IPS-18a (cell line): ENCODE measurements at regions not wholly inside any gene's neighbourhood (a gene's known extent, or its start where the extent isn't known, plus 50 kb on each side); places are given as distances from the start of the nearest gene placed in this dataset.

Source experiments
- H3K27ac ChIP-seq: one replicate; pipeline ENCODE4 v1.5.1; 2013; ENCODE audit warnings: low read length
- H3K27me3 ChIP-seq: one replicate; pipeline ENCODE4 v1.6.1; 2013; ENCODE audit warnings: mild to moderate bottlenecking, low read length; ENCODE audit not compliant: control insufficient read depth, insufficient read depth
- H3K36me3 ChIP-seq: one replicate; pipeline ENCODE4 v1.6.1; 2013; ENCODE audit warnings: low read depth, low read length; ENCODE audit not compliant: control insufficient read depth
- H3K4me1 ChIP-seq: one replicate; pipeline ENCODE4 v1.6.1; 2013; ENCODE audit warnings: low read depth, low read length; ENCODE audit not compliant: control insufficient read depth
- H3K4me3 ChIP-seq: one replicate; pipeline ENCODE4 v1.5.1; 2013; ENCODE audit warnings: low read length
- H3K9ac ChIP-seq: one replicate; pipeline ENCODE4 v1.6.1; 2013; ENCODE audit warnings: mild to moderate bottlenecking, low read length, moderate library complexity
- H3K9me3 ChIP-seq: one replicate; pipeline ENCODE4 v1.6.1; 2013; ENCODE audit warnings: low read depth, low read length; ENCODE audit not compliant: control insufficient read depth

DNA sequence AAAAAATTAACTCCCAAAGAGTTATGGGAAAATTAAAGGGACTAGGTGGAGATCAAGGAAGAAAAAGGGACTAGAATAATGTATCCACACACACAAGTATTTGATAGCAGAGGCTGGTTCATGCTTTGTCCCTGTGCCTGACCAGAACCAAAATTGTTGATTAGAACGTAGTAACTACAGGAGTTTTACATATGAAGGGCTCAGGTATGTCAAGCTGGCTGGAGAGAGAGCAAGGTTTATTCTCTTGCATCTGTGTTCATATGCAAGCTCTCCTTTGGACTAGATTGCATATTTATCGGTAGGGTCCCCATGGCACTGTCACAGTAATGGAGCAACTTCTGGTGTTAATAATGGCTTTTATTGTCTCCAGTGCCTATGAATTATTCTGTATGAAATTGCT is 239.9 kb upstream of the TRPM3 start:
- H3K36me3 ChIP-seq = no peaks in the 10 kb centered on the region
- H3K4me3 ChIP-seq = no peak overlapping the region
- no peaks in the 10 kb centered on the region for H3K9me3 ChIP-seq
- H3K4me1 ChIP-seq = peaks cover 54% of the 10 kb centered on the region
- no peaks in the 10 kb centered on the region for H3K27me3 ChIP-seq
- no peak overlapping the region for H3K9ac ChIP-seq
- no peak overlapping the region for H3K27ac ChIP-seq

DNA sequence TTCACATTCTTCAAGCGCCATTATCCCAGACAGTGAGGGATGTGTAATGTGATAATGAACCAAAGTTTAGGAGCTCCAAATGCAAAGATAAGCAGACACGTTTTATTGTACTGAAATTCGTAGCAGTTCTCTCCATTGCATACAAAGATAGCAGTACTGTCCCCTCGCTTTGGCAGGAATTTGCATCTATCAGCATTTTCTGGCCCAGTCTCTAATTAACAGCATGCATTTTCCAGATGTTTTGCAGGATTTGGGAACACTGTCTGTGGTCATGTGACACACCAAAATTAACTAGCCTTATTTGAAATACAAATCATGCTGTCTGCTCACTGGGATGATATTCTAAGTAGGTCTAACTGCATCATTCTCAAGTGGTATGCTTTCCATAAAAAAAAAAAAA is 235.9 kb upstream of the TRPM3 start:
- no peaks in the 10 kb centered on the region for H3K27me3 ChIP-seq
- H3K4me3 ChIP-seq = no peak overlapping the region
- no peaks in the 10 kb centered on the region for H3K9me3 ChIP-seq
- H3K4me1 ChIP-seq = peaks cover 27% of the 10 kb centered on the region
- no peaks in the 10 kb centered on the region for H3K36me3 ChIP-seq
- no peak overlapping the region for H3K9ac ChIP-seq
- no peak overlapping the region for H3K27ac ChIP-seq

DNA sequence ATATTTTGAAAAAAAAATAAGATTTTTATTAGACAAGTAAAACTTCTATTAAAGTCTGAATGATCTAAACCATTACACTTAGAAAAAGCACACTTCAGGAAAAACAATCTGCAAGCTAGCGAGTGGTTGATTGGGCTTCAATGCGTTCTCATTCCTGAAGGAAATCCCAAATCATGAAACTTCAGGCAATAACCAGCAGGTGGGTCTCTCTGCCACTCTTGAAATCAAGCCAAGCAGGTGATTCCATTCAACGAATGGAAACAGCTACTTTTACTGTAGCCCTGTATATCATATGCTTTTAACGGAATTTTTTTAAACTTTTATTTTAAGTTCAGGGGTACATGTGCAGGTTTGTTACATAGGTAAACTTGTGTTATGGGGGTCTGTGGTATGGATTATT is 234.5 kb upstream of the TRPM3 start:
- Histone ChIP-seq H3K27ac (no peak overlapping the region), H3K4me3 (no peak overlapping the region), H3K4me1 (peaks cover 13% of the 10 kb centered on the region), H3K36me3 (no peaks in the 10 kb centered on the region), H3K9me3 (no peaks in the 10 kb centered on the region), H3K9ac (no peak overlapping the region), H3K27me3 (no peaks in the 10 kb centered on the region)

DNA sequence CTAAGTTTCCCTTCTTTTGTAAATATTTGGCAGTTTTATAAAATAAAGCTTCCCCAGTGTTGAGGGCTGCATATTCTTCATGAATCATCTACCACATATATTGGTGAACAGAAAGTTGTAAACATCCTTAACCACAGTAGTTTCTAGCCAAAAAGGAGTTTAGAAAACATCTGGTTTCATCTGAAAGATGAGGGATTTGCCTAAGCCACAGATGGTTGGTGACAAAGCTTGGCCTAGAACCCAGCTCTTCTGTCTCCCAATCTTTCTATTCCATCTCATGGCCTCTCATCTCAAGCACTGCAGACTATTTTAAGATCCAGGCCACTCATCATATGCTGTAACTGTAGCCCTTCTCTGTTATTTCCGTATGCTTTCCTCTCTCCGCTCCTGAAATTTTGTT is 232.3 kb upstream of the TRPM3 start:
- H3K27ac ChIP-seq = no peak overlapping the region
- no peaks in the 10 kb centered on the region for H3K9me3 ChIP-seq
- H3K4me1 ChIP-seq = peaks cover 13% of the 10 kb centered on the region
- no peak overlapping the region for H3K4me3 ChIP-seq
- H3K36me3 ChIP-seq = no peaks in the 10 kb centered on the region
- no peak overlapping the region for H3K9ac ChIP-seq
- no peaks in the 10 kb centered on the region for H3K27me3 ChIP-seq

DNA sequence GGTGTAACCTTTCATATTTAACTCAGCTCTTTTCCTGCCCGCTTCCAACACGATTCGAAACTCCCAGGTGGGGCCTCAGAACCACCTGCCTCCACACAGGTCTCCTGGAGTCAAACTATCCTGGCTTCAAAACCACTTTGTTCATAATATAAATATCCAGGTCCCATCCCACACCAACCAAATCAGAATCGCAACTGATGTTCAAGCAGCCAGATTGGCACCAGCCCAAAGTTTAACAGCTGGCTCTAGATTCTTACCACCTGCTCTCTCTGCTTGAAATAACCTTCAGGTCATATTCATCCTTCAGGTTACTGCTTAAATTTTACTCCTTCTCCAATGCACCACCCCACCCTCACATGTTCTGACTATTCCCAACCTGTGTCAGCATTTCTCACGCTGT is 231.4 kb upstream of the TRPM3 start:
- Histone ChIP-seq H3K27me3 (no peaks in the 10 kb centered on the region), H3K4me1 (peaks cover 13% of the 10 kb centered on the region), H3K4me3 (no peak overlapping the region), H3K27ac (no peak overlapping the region), H3K9me3 (no peaks in the 10 kb centered on the region), H3K36me3 (no peaks in the 10 kb centered on the region), H3K9ac (no peak overlapping the region)

DNA sequence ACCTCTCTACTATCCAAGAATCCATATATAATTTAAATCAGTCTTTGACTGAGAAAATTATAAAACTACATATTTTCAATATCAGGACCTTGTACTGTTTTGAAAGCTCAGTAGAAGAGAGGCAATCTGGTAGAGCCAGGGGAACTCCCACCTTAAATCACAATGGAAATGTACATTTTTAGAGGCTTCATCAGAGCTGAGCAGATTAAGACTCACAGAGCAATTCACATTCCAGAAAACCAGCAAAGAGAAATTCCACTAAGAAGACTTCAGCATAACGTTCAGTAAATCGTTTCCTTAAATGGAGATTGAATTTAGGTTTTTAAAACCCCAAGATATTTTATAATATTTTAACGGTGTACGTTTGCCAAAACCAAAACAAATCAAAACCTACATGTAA is 227.8 kb upstream of the TRPM3 start:
- H3K36me3 ChIP-seq = no peaks in the 10 kb centered on the region
- no peak overlapping the region for H3K4me3 ChIP-seq
- H3K27ac ChIP-seq = no peak overlapping the region
- no peaks in the 10 kb centered on the region for H3K27me3 ChIP-seq
- H3K9ac ChIP-seq = no peak overlapping the region
- no peaks in the 10 kb centered on the region for H3K4me1 ChIP-seq
- no peaks in the 10 kb centered on the region for H3K9me3 ChIP-seq

DNA sequence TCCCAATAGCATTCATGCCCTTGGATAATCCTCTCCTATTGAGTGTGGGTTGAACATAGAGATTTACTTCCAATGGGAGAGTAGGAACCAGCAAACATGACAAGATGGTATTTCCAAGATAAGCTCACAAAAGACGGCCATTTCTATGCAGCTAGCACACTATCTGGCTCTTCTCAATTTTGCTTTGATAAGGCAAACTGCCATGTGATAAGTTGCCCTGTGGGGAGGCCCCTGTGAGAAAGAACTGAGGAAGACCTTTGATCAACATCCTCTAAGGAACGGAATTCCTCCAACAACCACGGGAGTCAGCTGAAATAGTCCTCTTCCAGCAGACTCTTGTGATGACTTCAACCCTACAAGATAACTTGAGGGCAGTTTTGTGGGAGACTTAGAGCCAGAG is 211.9 kb upstream of the TRPM3 start:
- Histone ChIP-seq H3K4me1 (peaks cover 11% of the 10 kb centered on the region), H3K36me3 (no peaks in the 10 kb centered on the region), H3K27ac (no peak overlapping the region), H3K27me3 (no peaks in the 10 kb centered on the region), H3K9ac (no peak overlapping the region), H3K9me3 (no peaks in the 10 kb centered on the region), H3K4me3 (no peak overlapping the region)

DNA sequence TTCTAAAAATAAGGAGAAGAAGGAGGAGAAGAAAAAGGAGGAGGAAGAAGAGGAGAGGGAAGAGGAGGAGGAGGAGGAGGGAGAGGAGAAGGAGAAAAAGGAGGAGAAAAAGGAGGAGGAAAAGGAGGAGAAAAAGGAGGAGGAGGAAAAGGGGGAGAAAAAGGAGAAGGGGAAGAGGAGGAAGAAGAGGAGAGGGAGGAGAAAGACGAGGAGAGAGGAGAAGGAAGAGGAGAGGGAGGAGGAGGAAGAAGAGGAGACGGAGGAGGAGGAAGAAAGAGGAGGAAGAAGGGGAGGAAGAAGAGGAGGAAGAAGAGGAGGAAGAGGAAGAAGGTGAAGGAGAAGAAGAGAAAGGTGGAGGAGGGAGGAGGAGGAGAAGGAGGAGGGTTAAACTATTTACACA is 210.2 kb upstream of the TRPM3 start:
- no peak overlapping the region for H3K27ac ChIP-seq
- H3K9me3 ChIP-seq = no peaks in the 10 kb centered on the region
- peaks cover 11% of the 10 kb centered on the region for H3K4me1 ChIP-seq
- no peak overlapping the region for H3K4me3 ChIP-seq
- H3K9ac ChIP-seq = no peak overlapping the region
- no peaks in the 10 kb centered on the region for H3K36me3 ChIP-seq
- no peaks in the 10 kb centered on the region for H3K27me3 ChIP-seq

DNA sequence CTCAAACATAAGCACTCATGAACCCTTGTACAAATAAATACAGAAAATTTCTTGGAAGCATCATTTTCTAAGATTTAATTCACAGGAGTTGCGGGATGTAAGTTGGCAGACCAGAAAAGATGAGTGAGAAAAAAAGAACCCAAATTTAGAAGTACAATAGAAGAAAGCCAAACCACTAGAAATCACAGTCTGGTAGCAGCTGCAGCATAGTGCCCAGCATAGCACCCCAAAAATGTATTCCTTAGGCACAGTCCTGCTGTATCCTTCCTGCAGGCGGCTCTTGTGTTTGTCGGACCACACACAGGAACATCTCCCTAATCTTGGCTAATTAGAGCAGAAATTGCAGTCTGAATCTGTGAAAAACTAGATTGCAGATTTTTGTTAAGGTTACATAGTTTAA is 208.5 kb upstream of the TRPM3 start:
- no peaks in the 10 kb centered on the region for H3K36me3 ChIP-seq
- no peak overlapping the region for H3K27ac ChIP-seq
- no peaks in the 10 kb centered on the region for H3K9me3 ChIP-seq
- peaks cover 11% of the 10 kb centered on the region for H3K4me1 ChIP-seq
- no peaks in the 10 kb centered on the region for H3K27me3 ChIP-seq
- no peak overlapping the region for H3K9ac ChIP-seq
- no peak overlapping the region for H3K4me3 ChIP-seq

DNA sequence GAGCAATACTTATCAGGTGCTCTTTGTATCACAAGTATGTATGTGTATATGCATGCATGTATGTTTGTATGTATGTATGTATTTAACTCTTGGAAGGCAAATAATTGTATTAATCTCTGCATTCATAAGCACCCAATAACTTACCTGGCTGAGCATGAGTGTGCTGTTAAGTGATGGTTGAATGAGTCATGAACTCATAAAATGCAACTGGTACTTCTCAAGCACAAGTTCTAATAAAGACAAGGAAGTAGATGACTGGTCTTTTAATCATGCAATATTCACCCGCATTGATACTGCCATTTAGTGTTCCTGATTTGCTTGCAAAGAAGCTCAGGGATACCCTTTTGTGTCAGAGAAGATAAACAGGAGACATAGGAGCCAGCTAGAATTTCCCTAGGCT is 204.9 kb upstream of the TRPM3 start:
- no peaks in the 10 kb centered on the region for H3K27me3 ChIP-seq
- H3K36me3 ChIP-seq = no peaks in the 10 kb centered on the region
- no peaks in the 10 kb centered on the region for H3K9me3 ChIP-seq
- no peak overlapping the region for H3K4me3 ChIP-seq
- no peaks in the 10 kb centered on the region for H3K4me1 ChIP-seq
- H3K9ac ChIP-seq = no peak overlapping the region
- no peak overlapping the region for H3K27ac ChIP-seq

DNA sequence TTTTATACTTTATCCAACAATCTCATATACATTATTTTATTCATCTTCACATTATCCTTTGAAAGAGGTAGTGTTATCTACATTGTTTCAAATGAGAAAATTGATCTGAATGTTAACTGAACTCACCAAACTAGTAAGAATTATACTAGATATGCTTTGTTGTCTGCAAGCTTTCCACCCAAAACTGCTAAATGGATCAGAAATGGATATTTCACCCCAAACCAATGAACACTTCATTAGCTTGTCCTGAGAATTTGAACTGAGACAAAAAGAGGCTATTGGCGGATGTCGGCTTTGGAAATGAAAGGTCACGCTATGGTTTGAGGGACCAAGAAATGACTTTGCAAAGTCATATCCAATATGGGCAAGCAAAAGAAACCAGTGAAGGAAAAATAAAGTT is 201.9 kb upstream of the TRPM3 start:
- Histone ChIP-seq H3K36me3 (no peaks in the 10 kb centered on the region), H3K9ac (no peak overlapping the region), H3K27ac (no peak overlapping the region), H3K27me3 (no peaks in the 10 kb centered on the region), H3K4me1 (no peaks in the 10 kb centered on the region), H3K9me3 (no peaks in the 10 kb centered on the region), H3K4me3 (no peak overlapping the region)

DNA sequence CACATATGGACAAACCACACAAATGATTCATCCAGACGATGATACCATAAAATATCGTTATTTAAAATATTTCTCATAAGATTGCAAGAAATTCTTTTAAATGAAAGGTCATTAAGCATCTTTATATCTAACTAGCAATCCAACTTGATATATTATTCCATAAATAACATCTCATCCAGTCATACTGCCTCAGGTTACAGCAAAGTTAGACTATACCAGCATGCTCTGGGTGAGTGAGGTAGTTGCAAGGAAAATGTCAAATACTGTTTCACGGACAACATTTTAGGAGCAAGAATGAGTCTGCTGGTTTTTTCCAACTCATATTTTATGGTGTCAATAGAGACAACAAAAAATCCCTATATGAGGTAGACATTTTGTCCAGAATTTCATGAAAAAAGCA is 200.9 kb upstream of the TRPM3 start:
- H3K4me1 ChIP-seq = no peaks in the 10 kb centered on the region
- no peaks in the 10 kb centered on the region for H3K36me3 ChIP-seq
- H3K27me3 ChIP-seq = no peaks in the 10 kb centered on the region
- no peak overlapping the region for H3K4me3 ChIP-seq
- no peak overlapping the region for H3K27ac ChIP-seq
- no peaks in the 10 kb centered on the region for H3K9me3 ChIP-seq
- no peak overlapping the region for H3K9ac ChIP-seq

DNA sequence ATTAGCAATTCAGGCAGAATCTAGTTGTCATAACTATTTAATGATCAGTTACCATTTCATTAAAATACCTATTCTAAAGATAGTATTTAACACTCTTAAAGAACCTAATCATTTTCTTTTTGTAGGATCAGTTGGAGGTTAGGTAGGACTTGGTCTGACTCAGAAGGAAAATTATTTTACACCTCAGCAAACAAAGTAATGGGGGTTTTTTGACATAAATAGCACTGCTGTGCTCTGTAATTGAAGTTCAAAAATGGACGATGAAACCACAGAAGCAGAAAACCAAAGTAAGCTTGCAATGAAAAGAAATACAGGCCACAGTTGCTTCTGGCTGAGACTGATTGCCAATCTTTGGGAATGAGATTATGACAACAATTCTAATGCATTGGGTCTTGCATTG is 187.0 kb upstream of the TRPM3 start:
- Histone ChIP-seq H3K4me1 (no peaks in the 10 kb centered on the region), H3K9me3 (no peaks in the 10 kb centered on the region), H3K27me3 (no peaks in the 10 kb centered on the region), H3K9ac (no peak overlapping the region), H3K36me3 (no peaks in the 10 kb centered on the region), H3K27ac (no peak overlapping the region), H3K4me3 (no peak overlapping the region)
